AG10803 (cell line): ENCODE measurements at regions not wholly inside any gene's neighbourhood (a gene's known extent, or its start where the extent isn't known, plus 50 kb on each side); places are given as distances from the start of the nearest gene placed in this dataset.

Experiments used
- DNase-seq: peaks from one replicate; pipeline ENCODE4 v3.0.0; 2010; ENCODE audit warnings: low read depth
- H3K4me3 ChIP-seq: 2 replicates; pipeline ENCODE4 v1.5.1; 2011; ENCODE audit warnings: mild to moderate bottlenecking, low read length, control low read depth
- TF ChIP-seq, protein P1 (sequence below): conservative IDR thresholded peaks from 2 replicates; pipeline ENCODE4 v1.5.1; 2011; ENCODE audit warnings: mild to moderate bottlenecking, low read length, control low read depth, inconsistent platforms

DNA sequence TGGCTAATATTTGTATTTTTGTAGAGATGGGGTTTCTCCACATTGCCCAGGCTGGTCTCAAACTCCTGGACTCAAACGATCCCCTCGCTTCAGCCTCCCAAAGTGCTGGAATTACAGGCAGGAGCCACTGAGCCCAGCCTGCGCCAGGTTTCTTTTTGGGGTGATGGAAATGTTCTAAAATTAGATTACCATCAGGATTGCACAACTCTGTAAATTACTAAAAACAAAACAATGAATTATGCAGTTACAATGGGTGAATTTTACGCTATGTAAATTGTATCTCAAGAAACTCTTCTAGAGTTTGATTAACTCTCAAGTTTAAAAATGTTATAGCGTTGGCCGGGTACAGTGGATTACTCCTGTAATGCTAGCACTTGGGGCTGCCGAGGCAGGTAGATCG lies 118.9 kb upstream of the TBL1X start:
- DNase-seq = no peak
- TF ChIP-seq, protein P1, sequence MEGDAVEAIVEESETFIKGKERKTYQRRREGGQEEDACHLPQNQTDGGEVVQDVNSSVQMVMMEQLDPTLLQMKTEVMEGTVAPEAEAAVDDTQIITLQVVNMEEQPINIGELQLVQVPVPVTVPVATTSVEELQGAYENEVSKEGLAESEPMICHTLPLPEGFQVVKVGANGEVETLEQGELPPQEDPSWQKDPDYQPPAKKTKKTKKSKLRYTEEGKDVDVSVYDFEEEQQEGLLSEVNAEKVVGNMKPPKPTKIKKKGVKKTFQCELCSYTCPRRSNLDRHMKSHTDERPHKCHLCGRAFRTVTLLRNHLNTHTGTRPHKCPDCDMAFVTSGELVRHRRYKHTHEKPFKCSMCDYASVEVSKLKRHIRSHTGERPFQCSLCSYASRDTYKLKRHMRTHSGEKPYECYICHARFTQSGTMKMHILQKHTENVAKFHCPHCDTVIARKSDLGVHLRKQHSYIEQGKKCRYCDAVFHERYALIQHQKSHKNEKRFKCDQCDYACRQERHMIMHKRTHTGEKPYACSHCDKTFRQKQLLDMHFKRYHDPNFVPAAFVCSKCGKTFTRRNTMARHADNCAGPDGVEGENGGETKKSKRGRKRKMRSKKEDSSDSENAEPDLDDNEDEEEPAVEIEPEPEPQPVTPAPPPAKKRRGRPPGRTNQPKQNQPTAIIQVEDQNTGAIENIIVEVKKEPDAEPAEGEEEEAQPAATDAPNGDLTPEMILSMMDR = no peak
- no peak overlapping the region for H3K4me3 ChIP-seq

DNA sequence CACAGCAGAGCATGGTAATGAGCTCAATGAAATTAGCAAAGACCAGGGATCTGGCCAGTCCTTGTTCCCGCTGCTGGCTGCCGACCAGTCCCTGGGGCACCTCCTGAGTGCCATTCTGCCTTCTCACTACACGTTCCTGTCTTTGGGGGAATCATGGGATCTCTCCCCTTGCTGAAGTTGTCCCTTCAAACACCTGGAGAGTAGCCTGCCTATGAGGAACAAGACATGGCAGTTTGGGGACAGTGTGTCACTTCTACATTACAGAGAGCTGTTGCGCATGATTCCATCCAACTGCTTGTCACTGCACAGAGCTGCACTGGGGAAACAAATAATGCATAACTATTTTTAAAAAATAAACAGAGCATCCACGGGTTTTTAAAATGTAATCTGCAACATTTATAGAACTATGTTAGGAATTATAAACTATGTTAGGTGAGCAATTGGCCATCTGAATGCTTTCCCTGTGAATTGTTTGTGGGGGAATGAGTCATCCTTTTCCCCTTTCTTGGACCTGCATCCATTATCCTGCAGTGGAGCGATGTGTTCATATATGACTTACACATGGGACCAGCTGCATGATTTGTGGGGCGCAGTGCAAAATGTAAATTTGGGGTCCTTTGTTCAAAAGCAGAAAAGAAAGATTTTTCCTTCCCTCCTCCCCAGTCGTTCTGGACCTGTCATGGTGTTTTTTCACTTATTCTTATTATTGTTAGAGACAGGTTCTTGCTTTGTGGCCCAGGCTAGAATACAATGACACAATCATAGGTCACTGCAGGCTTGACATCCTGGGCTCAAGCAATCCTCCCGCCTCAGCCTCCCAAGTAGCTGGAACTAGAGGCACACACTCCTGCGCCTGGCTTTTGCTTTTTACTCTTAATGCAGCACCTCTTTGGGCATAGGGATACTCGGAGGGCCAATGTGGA lies 115.0 kb upstream of the TBL1X start:
- DNase-seq = peak; percentile 59
- no peak overlapping the region for H3K4me3 ChIP-seq
- TF ChIP-seq, protein P1 = no peak

GRCh38 chrX:9351126-9351525 lies 113.7 kb upstream of the TBL1X start:
- TF ChIP-seq, protein P1 = no peak
- no peak for DNase-seq
- no peak overlapping the region for H3K4me3 ChIP-seq

- H3K4me3 ChIP-seq = no peak overlapping the region
- no peak for DNase-seq
Observed at GRCh38 chrX:9352243-9352642, 112.6 kb upstream of the TBL1X start.

GRCh38 chrX:9352694-9353411 lies 112.0 kb upstream of the TBL1X start:
- H3K4me3 ChIP-seq = peak overlapping the region; percentile 15; the same call in 1 of the 2 replicates
- DNase-seq = peak; percentile 84
- TF ChIP-seq, protein P1 = no peak

More at GRCh38 chrX:9352243-9352642, 112.6 kb upstream of the TBL1X start:
- TF ChIP-seq, protein P1 = no peak

- H3K4me3 ChIP-seq = no peak overlapping the region
- DNase-seq = no peak
- TF ChIP-seq, protein P1 = no peak
Observed at GRCh38 chrX:9354918-9355317, 109.9 kb upstream of the TBL1X start.
